ENCODE measurements at regions not wholly inside any gene's neighbourhood (a gene's known extent, or its start where the extent isn't known, plus 50 kb on each side); places are given as distances from the start of the nearest gene placed in this dataset.

- TF ChIP-seq POLR2A (IDR thresholded peaks at IDR 0.05), result no peak
- no peak for TF ChIP-seq CTCF (IDR thresholded peaks at IDR 0.05)
- TF ChIP-seq EP300 (IDR thresholded peaks at IDR 0.05; ENCODE audit: low read depth), result no peak
- no peak for TF ChIP-seq POLR2AphosphoS5 (IDR thresholded peaks at IDR 0.05)
Observed at GRCh38 chr14:42994051-42994736, 1387.5 kb downstream of the LRFN5 start.
